ENCODE measurements at regions not wholly inside any gene's neighbourhood (a gene's known extent, or its start where the extent isn't known, plus 50 kb on each side); places are given as distances from the start of the nearest gene placed in this dataset.
"Not testable (repeated sequence)": the region's sequence is repeated elsewhere in the genome, so short reads cannot be mapped to it uniquely, and the experiment has no call there.

- DNase-seq: no peak
These were observed 104.9 kb downstream of the CDC7 start for GRCh38 chr1:91605566-91605965.

DNA sequence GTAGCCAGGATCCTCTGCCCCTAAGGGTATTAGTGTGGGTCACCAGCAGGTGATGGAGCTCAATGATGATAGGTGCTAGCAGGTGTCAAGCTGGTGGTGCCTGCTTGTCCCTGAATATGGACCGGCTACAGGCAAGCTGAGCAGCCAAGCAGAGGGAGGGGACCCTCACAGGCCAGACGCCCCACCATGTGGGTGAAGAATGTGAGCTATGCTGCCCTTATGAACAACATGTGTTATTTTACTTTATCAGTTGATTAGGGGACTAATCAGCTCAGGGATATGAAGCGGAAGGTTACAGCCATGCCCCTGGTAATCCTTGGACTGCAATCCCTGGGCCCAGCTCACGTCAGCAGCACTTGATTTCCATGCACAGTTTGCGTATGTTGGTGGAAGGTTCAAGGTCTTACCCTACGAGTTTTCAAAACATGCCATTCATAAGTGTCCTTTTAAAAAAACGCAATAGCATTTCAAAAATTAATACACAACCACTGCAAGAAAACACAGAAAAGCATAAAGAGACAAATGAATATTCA is 106.0 kb downstream of the CDC7 start:
- no peak for DNase-seq

GRCh38 chr1:91607686-91608085 is 107.0 kb downstream of the CDC7 start:
- not testable (repeated sequence) for DNase-seq

GRCh38 chr1:91608876-91609275 is 108.2 kb downstream of the CDC7 start:
- no peak for DNase-seq

GRCh38 chr1:91609551-91609950 is 108.9 kb downstream of the CDC7 start:
- DNase-seq: no peak

DNA sequence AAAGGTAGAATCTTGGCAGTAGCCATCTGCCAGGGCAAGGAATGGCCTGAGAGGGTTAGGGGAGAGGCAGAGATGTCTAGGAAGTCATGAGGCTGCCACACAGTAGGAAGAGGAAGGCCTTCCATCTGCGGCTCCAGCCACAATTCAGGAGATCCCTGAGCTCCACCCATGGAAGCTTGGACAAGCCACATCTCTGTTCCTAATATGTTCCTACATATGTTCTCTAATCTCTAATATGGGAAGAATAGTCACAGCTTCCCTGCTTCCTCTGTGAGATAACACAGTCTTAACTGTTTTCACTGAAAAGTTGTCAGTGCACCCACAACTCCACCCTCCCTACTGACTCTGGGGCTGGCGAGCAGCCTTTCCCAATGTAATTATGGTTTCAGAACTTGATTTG is 109.5 kb downstream of the CDC7 start:
- no peak for DNase-seq

DNA sequence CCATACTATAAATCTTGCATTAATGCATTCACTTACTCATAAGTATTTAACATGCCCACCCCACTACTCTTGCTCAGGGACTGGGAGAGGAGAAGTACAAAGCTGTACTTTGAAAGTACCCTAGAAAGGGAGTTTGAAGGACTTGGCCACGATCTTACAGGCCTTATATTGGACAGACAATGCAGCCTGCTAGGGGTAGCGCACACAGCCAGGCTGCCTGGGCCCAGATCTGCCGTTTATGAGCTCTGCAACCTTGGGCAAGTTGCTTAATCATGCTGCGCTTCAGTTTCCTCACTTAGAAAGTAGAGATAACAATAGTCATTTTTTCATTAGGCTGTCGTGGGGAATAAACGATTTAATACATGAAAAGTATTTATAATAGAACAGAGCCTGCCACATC is 110.1 kb downstream of the CDC7 start:
- no peak for DNase-seq

GRCh38 chr1:91611483-91611917 is 110.8 kb downstream of the CDC7 start:
- DNase-seq: no peak

DNA sequence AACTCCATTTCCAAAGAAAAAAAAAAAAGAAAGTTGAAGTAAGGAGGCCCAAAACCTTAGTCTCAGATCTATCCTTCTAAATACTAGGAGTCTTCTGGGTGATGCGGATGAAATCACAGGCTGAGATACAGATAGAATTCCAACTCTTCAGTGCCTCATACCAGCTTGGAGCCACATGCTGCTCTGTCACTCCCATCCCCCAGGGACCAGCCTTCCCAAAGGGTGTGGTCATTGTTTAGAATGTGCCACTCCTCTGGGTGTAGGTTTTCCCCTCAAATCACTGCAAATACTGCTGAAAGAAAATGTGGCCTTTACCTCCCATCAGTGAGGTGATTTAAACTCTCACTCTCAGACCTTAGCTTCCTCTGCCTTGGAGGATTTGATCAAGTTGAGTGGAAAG is 112.9 kb downstream of the CDC7 start:
- no peak for DNase-seq

DNA sequence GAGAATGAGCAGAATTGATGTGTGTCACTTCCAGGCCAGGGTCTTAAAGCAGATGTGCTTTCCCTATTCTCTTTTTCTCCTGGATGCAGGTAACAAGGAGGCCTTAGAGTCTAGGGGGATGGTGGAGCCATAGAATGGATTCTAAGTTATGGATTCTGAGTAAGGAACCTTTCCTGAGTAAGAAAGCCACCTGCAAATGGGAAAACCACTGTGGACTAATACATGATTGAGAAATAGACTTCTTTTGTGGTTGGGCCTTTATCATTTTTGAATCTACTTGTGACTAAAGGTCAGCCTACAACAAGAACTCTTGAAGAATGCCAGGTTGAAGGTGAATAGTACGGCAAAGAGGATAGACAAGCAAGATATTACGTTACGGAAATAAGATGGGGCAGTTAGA is 116.1 kb downstream of the CDC7 start:
- DNase-seq: no peak

- no peak for DNase-seq
These were observed 116.7 kb downstream of the CDC7 start for GRCh38 chr1:91617285-91617765.

DNA sequence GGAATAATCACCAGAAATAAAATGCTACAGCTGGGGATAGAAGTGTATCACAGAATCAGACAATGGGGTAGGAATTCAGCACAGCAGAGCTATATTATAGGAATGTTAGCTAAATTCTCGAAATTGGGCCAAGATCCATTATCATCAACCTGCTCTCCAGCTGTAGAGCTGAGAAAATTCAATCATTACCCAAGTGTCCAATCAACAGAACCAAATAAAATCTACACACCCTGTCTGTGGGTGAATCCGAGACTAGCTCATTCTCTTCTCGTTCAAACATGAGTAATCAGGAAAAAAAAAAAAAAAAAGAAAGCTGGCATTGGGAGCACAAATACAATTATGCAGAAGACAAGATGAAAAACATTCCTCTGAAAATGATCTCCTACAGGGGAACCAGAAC is 119.2 kb downstream of the CDC7 start:
- DNase-seq: no peak

- DNase-seq: no peak
These were observed 120.7 kb downstream of the CDC7 start for GRCh38 chr1:91621360-91621759.

- no peak for DNase-seq
These were observed 121.3 kb downstream of the CDC7 start for GRCh38 chr1:91621907-91622306.

GRCh38 chr1:91622616-91623015 is 122.0 kb downstream of the CDC7 start:
- DNase-seq: no peak

GRCh38 chr1:91623020-91623419 is 122.4 kb downstream of the CDC7 start:
- DNase-seq: no peak

GRCh38 chr1:91624331-91624730 is 123.7 kb downstream of the CDC7 start:
- no peak for DNase-seq

All from suppressor macrophage (primary cell).